ENCODE measurements at regions not wholly inside any gene's neighbourhood (a gene's known extent, or its start where the extent isn't known, plus 50 kb on each side); places are given as distances from the start of the nearest gene placed in this dataset.

DNA sequence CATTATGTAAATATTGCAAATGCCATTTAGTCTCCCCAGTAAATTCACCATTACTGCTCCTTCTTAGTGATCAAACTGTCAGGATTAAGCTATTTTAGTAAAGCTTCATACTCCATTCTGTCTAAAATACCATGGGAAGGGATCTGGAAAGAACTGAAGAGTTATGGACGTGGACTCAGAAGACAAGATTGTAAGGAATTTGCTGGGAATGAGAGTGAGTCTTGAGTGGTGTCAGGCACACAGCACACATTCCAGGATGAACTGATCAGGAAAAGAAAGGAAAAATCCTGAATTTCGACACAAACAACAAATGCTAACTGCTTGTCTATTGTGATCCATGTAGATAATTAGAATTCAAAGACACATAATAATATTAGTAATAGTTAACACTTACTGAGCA, 311.0 kb downstream of the CENPC start:
- no peak for DNase-seq (ENCODE audit: low read depth)

DNA sequence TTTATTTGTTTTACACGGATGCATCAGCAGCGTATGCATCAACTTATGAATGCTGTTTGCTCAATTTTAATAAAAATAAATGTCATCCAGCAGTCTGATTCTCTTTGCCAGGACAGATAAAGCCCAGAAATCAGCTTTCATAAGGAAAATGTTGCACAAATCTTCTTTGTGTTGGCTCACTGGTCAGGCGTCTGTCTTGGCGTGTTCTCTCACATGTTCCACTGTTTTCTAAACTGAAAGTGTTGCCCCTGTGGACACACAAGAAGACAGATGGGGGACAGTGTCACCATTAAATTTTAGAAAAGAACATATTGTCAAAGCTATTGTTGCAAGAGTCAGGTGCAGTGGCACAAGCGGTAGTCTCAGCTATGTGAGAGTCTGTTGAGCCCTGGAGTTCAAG, 316.2 kb downstream of the CENPC start:
- no peak for DNase-seq (ENCODE audit: low read depth)

- DNase-seq (ENCODE audit: low read depth): no peak
Observed at GRCh38 chr4:67220861-67221260, 324.4 kb downstream of the CENPC start.

- no peak for DNase-seq (ENCODE audit: low read depth)
Observed at GRCh38 chr4:67218883-67219282, 326.4 kb downstream of the CENPC start.

GRCh38 chr4:67207941-67208441, 337.3 kb downstream of the CENPC start:
- DNase-seq (ENCODE audit: low read depth): no peak

- DNase-seq (ENCODE audit: low read depth): no peak
Observed at GRCh38 chr4:67204441-67204840, 340.9 kb downstream of the CENPC start.

DNA sequence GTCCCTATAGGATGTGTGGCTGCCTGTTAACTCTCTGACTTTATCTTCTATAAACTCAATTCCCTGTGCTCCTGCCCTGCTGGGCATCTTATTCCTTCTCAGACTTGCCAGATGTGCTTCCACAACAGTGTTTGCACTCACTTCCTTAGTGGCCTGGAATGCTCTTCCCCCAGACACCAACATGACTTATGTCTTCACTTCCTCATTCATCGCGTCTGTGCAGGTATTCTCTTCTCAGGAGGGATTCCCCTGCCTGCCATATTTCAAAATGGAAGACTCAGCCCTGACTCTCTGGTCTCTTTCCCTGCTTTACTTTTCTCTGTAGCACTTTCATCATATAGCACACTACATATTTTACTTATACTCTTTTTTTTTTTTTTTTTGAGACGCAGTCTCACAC, 344.0 kb downstream of the CENPC start:
- DNase-seq (ENCODE audit: low read depth): no peak

GRCh38 chr4:67198727-67199126, 346.6 kb downstream of the CENPC start:
- DNase-seq (ENCODE audit: low read depth): no peak

GRCh38 chr4:67167849-67168248, 377.5 kb downstream of the CENPC start:
- DNase-seq (ENCODE audit: low read depth): no peak

GRCh38 chr4:67162690-67163089, 382.6 kb downstream of the CENPC start:
- DNase-seq (ENCODE audit: low read depth): no peak

GRCh38 chr4:67161311-67161710, 384.0 kb downstream of the CENPC start:
- DNase-seq (ENCODE audit: low read depth): no peak

DNA sequence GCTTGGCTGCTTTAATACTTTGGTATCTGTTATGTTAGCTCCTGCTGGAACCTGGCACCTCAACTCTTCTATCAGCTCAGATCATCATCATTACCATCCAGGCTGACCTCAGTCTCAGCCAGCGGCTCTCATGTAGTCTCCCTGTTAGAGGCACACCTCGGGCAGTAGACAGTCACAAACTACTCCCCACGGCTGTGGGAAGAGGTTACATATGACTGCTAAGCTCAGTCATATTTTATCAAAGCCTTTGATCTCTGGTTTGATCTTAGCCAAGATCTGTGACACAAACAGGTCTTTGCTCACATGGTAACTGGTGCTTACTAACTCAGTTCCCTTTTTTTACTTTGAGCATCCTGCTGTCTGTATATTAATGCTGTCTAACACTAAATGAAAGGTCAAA, 384.9 kb downstream of the CENPC start:
- DNase-seq (ENCODE audit: low read depth): no peak

GRCh38 chr4:67158666-67159065, 386.6 kb downstream of the CENPC start:
- DNase-seq (ENCODE audit: low read depth): no peak

DNA sequence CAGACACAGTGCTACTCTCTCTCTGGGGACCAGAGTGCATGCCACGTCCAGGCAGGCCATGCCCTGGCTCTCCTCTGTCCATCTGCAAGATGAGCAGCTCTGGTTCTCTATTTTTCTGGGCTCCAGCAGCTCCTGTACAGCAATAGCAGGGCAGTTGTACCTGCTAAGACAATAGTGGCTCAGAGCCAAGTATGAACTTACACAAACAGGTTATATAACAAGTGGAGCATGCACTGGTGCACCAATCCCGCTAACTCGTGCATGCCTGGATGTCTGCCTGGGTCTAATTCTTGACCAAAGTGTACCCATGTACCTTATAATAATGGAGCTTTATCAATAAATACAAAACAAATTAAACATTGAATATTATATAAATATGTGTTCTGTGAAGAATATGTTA, 392.3 kb downstream of the CENPC start:
- no peak for DNase-seq (ENCODE audit: low read depth)

- no peak for DNase-seq (ENCODE audit: low read depth)
Observed at GRCh38 chr4:67151376-67152343, 393.6 kb downstream of the CENPC start.

DNA sequence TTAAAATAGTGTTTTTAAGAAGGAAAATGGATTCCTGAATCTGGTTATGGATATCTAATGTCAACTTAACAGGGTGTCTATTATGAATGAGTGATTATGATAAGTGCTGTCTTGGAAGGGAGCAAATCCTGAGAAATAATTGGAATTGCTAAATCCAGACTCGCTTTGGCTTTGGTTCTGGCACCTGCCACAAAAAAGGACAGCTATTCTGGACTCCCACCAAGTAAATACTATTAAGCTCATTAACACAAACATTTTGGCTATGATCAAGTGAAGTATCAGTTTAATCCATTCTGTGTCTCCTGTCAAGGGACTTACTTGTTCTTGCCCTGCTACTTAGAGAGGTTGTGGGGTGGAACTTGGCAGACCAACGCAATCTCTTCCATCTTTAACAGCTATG, 403.7 kb downstream of the CENPC start:
- DNase-seq (ENCODE audit: low read depth): no peak

DNA sequence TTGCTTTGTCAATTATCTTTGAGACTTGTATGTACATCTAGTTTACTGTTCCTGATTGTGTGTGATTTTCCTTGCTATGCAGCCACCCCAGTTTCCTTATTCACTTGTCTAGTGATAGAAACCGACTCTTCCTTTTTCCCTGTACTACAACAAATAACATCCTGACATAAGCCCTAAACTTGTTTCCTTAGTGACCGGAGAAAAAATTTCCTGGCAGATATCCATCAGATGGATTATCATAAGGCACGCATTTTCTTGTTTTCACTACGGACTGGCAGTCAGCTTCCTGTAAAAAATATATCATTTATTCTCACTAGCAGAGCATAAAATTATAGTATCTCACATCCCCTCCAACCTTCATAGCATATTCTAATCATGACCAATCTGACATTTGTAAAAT, 410.7 kb downstream of the CENPC start:
- no peak for DNase-seq (ENCODE audit: low read depth)

GRCh38 chr4:67133162-67133561, 412.1 kb downstream of the CENPC start:
- no peak for DNase-seq (ENCODE audit: low read depth)

DNA sequence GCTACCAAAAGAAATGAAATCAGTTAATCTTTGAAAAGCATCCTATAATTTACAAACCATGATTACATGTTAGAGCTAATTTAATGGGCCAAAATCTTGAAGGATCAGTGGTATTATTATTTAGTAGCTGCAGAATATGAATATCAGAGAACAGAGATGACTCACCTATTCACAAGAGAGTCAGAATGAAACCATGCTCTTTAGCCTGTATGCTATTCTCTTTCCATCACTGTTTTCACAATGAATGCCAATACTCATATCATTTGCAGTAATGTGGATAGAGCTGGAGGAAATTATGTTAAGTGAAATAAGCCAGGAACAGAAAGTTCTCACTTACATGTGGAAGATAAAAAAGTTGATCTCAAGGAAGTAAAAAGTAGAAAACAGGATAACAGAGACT, 414.1 kb downstream of the CENPC start:
- DNase-seq (ENCODE audit: low read depth): no peak

- DNase-seq (ENCODE audit: low read depth): no peak
Observed at GRCh38 chr4:67130411-67130810, 414.9 kb downstream of the CENPC start.

GRCh38 chr4:67126570-67126969, 418.7 kb downstream of the CENPC start:
- DNase-seq (ENCODE audit: low read depth): no peak

DNA sequence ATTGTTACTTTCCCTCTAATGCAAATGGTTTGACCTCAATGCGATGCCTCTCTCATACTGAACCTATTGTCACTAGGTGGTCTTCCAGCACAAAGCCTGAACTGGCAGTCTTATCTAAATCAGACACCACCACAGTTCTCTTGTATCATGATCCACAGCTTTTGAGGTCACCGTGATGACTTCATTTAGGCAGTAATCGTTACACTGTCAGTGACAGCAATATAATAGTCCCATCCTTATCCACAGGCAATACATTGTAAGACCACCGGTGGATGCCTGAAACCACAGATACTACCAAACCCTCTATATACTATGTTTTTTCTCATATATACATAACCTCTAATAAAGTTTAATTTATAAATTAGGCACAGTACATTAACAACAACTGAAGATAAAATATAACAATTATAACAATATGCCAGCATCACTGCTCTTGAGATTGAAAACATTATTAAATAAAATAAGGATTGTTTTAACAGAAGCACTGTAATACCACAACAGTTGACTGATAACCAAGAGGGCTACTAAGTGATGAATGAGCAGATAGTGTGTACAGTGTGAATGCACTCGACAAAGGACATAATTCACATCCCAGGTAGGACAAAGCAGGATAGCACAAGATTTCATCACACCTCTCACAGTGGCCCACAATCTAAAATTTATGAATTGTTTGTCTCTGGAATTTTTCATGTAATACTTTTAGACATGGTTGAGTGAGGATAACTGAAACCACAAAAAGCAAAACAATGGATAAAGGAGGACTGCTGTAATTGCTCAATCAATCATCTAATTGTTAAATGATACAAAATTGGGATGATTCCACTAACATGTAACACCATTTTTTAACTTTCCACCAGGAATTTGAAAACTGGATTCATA, 419.4 kb downstream of the CENPC start:
- no peak for DNase-seq (ENCODE audit: low read depth)

DNA sequence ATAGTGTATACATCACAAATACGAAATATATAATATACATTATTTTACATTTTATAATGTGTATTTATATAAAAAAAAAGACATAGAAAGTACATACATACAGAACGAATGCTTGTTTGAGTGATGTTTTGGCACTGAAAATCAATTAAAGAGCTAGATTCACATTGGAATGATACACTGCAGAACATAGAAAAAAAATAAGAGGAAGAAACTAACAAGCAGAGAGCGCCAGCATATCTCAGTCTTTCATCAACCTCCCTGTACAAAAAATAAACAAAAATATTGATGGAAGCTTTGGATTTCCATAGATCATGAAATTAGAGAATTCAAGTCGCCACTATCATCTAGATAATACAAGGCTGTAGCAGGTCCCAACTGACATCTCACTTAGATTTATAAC, 420.6 kb downstream of the CENPC start:
- DNase-seq (ENCODE audit: low read depth): no peak

Measured in stimulated activated CD8-positive, alpha-beta memory T cell treated with anti-CD3 and anti-CD28 coated beads, Interleukin-7, amount 100 ng/mL, for 24 hours (primary cell).